HUES64 (cell line): ENCODE measurements at regions not wholly inside any gene's neighbourhood (a gene's known extent, or its start where the extent isn't known, plus 50 kb on each side); places are given as distances from the start of the nearest gene placed in this dataset.
"Not testable (repeated sequence)": the region's sequence is repeated elsewhere in the genome, so short reads cannot be mapped to it uniquely, and the experiment has no call there.

Source experiments
- H3K27ac ChIP-seq: 2 replicates; pipeline ENCODE4 v1.7.0; 2013; ENCODE audit warnings: low read depth, low read length, inconsistent platforms
- H3K27me3 ChIP-seq: 2 replicates; pipeline ENCODE4 v1.6.1; 2013; ENCODE audit warnings: mild to moderate bottlenecking, low read length; ENCODE audit not compliant: insufficient read depth
- H3K36me3 ChIP-seq: 2 replicates; pipeline ENCODE4 v1.6.1; 2013; ENCODE audit warnings: mild to moderate bottlenecking, low read length; ENCODE audit not compliant: insufficient read depth
- H3K4me1 ChIP-seq: 2 replicates; pipeline ENCODE4 v1.6.1; 2013; ENCODE audit warnings: mild to moderate bottlenecking, low read length, moderate library complexity; ENCODE audit not compliant: insufficient read depth
- H3K4me3 ChIP-seq: 2 replicates; pipeline ENCODE4 v1.5.1; 2013; ENCODE audit warnings: mild to moderate bottlenecking, low read length, moderate library complexity
- H3K9ac ChIP-seq: 2 replicates; pipeline ENCODE4 v1.6.1; 2013; ENCODE audit warnings: mild to moderate bottlenecking, low read depth, low read length
- H3K9me3 ChIP-seq: 2 replicates; pipeline ENCODE4 v1.6.1; 2013; ENCODE audit warnings: low read depth, low read length; ENCODE audit not compliant: insufficient read depth
- WGBS: fragments of 150-250, 120-280 bp; methylation state at CpG from one replicate; pipeline ENCODE4 v1.1.7; 2013; ENCODE audit warnings: missing lambda C conversion rate; 5-methylcytosine and 5-hydroxymethylcytosine counted together

DNA sequence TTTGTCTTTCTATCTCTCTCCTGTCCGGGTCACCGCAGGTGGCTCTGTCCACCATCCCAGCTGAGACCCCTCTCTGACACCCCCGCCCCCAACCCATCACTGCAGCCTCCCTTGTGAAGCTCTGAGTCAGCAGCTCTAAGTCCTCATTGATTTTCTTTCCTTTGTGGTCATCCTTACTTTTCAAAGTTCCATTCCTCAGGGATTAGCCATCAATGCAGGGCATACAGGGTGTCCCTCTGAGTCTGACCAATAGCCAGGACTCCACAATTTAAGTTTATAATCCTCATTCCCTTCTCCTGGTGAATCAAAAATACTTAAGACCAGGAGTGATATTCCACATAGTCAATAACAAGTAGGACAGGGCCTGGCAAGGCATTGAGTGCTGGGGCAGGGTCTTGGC, 333.3 kb upstream of the CNR1 start:
- H3K27ac ChIP-seq: no peak overlapping the region
- H3K9ac ChIP-seq: no peak overlapping the region
- 88% methylated on average over 3 of the region's 3 CpGs for WGBS

GRCh38 chr6:88497403-88497802, 331.3 kb upstream of the CNR1 start:
- H3K27ac ChIP-seq, H3K9me3 ChIP-seq, H3K9ac ChIP-seq, H3K4me1 ChIP-seq, H3K27me3 ChIP-seq, H3K36me3 ChIP-seq, H3K4me3 ChIP-seq: not testable (repeated sequence)
- 94% methylated on average over 8 of the region's 8 CpGs for WGBS

More for the DNA sequence above, 333.3 kb upstream of the CNR1 start:
- no peaks in the 10 kb centered on the region for H3K36me3 ChIP-seq
- H3K4me1 ChIP-seq: no peaks in the 10 kb centered on the region
- H3K4me3 ChIP-seq: no peak overlapping the region
- no peaks in the 10 kb centered on the region for H3K27me3 ChIP-seq
- no peaks in the 10 kb centered on the region for H3K9me3 ChIP-seq

DNA sequence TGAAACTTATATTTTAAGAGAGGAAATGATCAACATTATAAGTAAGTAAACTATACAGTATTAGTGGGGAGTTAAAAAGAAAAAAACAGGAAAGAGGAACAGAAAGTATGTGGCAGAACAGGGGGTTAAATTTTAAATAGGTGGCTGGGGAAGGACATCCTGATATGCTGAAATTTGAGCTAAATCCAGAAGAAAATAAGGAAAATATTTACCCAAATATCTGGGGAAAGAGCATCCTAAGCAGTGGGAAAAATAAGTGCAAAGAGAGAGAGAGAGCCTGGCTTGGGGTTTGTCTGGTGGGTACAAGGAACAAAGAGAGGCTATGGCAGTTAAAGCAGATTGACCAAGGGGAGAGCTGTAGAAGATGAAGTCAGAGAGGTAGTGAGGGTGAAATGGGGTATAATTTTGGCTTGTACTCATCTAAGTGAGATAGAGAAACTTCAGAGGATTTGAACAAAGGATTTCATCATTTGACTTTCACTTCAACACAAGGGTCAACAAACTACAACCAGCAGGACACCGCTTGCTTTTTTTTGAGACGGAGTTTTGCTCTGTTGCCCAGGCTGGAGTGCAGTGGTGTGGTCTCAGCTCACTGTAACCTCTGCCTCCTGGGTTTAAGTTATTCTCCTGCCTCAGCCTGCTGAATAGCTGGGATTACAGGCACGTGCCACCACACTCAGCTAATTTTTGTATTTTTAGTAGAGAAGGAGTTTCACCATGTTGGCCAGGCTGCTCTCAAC, 328.4 kb upstream of the CNR1 start:
- Histone ChIP-seq H3K27ac (no peak overlapping the region), H3K27me3 (no peaks in the 10 kb centered on the region), H3K9me3 (0 out of 2 replicates have a peak, but pooled peaks cover 7% of the 10 kb centered on the region), H3K4me3 (no peak overlapping the region), H3K4me1 (0 out of 2 replicates have a peak, but pooled peaks cover 4% of the 10 kb centered on the region), H3K9ac (no peak overlapping the region), H3K36me3 (no peaks in the 10 kb centered on the region)
- 87% methylated on average over 3 of the region's 3 CpGs for WGBS

GRCh38 chr6:88493717-88494116, 327.6 kb upstream of the CNR1 start:
- Histone ChIP-seq H3K9me3 (0 out of 2 replicates have a peak, but pooled peaks cover 7% of the 10 kb centered on the region), H3K4me1 (0 out of 2 replicates have a peak, but pooled peaks cover 4% of the 10 kb centered on the region), H3K27me3 (no peaks in the 10 kb centered on the region), H3K36me3 (no peaks in the 10 kb centered on the region), H3K9ac (no peak overlapping the region), H3K4me3 (no peak overlapping the region), H3K27ac (no peak overlapping the region)
- WGBS: 90% methylated on average over 2 of the region's 2 CpGs

GRCh38 chr6:88492824-88493223, 326.7 kb upstream of the CNR1 start:
- 0 out of 2 replicates have a peak, but pooled peaks cover 4% of the 10 kb centered on the region for H3K4me1 ChIP-seq
- H3K27ac ChIP-seq: no peak overlapping the region
- no peaks in the 10 kb centered on the region for H3K27me3 ChIP-seq
- no peaks in the 10 kb centered on the region for H3K36me3 ChIP-seq
- H3K9me3 ChIP-seq: 0 out of 2 replicates have a peak, but pooled peaks cover 7% of the 10 kb centered on the region
- WGBS: 64% methylated on average over 1 of the region's 2 CpGs
- H3K4me3 ChIP-seq: no peak overlapping the region
- H3K9ac ChIP-seq: no peak overlapping the region

DNA sequence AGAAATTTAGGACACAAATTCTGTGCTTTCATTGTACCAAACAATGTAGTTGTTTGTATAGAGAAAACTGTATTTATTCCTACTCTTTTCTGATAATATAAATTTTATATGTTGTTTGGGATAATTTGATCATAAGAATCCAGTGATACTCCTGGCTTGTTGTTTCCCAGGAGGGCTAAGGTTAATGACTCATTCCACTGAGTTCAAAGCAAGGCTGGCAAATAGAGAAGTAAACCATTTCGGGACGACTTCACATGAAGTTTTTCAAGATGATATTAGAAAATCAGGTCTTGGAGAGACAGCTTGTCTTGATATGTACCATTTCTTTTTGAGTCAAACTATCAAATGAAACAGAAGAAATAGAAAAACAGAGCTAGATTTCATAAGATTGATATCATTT, 326.1 kb upstream of the CNR1 start:
- Histone ChIP-seq H3K27ac (no peak overlapping the region), H3K36me3 (no peaks in the 10 kb centered on the region), H3K9ac (no peak overlapping the region), H3K4me1 (0 out of 2 replicates have a peak, but pooled peaks cover 4% of the 10 kb centered on the region), H3K27me3 (no peaks in the 10 kb centered on the region), H3K4me3 (no peak overlapping the region), H3K9me3 (0 out of 2 replicates have a peak, but pooled peaks cover 7% of the 10 kb centered on the region)
- 92% methylated on average over 2 of the region's 2 CpGs for WGBS

DNA sequence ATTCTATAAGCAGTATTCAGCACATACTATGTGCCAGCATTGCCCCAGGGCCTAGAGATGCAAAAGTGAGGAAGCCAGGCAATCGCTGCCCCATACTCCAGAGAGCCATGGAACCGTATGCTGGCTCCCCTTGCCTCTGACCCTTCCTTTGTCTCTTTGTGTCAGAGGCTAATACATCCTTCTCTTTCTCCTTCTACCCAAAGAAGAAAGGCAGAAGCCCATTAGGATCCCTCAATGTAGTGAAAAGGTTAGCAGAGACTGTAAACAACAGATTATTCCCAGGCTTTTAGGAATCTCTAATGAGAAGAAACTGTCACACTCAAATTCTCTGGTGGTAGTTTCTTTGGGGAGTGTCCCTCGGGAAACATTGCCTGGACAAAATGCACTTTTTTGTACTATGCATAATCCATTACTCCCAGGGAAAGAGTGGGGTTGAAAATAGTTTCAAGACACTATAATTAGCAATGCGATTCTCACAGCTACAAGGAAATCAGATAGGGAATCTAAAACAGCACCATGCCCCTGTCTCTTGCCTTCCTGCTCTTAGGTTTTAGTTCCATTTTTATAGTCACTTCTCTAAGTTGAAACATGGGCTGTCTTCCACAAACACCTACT, 325.2 kb upstream of the CNR1 start:
- no peaks in the 10 kb centered on the region for H3K27me3 ChIP-seq

DNA sequence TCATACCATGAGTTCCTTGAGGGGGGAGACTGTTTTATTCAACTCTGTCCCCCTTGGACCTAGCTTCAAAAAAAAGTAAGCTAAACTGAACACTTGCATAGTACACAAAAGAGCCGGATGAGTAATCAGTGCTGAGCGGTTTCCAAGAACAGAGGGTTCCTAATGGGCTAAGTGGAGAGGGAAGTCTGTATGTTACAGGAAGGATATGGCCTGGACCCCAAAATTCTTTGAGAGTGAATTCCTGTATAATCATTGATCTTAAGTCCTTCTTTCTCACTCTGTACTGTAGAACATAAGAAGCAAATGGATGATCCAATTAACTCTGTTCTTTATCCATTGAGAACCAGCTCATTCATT, 324.7 kb upstream of the CNR1 start:
- Histone ChIP-seq H3K9me3 (0 out of 2 replicates have a peak, but pooled peaks cover 7% of the 10 kb centered on the region), H3K36me3 (no peaks in the 10 kb centered on the region), H3K9ac (no peak overlapping the region), H3K27me3 (no peaks in the 10 kb centered on the region), H3K4me3 (no peak overlapping the region), H3K27ac (no peak overlapping the region), H3K4me1 (0 out of 2 replicates have a peak, but pooled peaks cover 4% of the 10 kb centered on the region)
- 100% methylated on average over 2 of the region's 2 CpGs for WGBS

More for the DNA sequence above, 325.2 kb upstream of the CNR1 start:
- Histone ChIP-seq H3K4me1 (0 out of 2 replicates have a peak, but pooled peaks cover 4% of the 10 kb centered on the region), H3K9me3 (0 out of 2 replicates have a peak, but pooled peaks cover 7% of the 10 kb centered on the region), H3K9ac (no peak overlapping the region), H3K4me3 (no peak overlapping the region), H3K36me3 (no peaks in the 10 kb centered on the region), H3K27ac (no peak overlapping the region)
- WGBS: 84% methylated on average over 3 of the region's 4 CpGs

- Histone ChIP-seq H3K36me3 (no peaks in the 10 kb centered on the region), H3K9ac (no peak overlapping the region), H3K4me3 (no peak overlapping the region), H3K9me3 (0 out of 2 replicates have a peak, but pooled peaks cover 7% of the 10 kb centered on the region), H3K4me1 (0 out of 2 replicates have a peak, but pooled peaks cover 4% of the 10 kb centered on the region), H3K27ac (no peak overlapping the region), H3K27me3 (no peaks in the 10 kb centered on the region)
- 90% methylated on average over 5 of the region's 6 CpGs for WGBS
Measured at GRCh38 chr6:88490195-88490907, 324.2 kb upstream of the CNR1 start.

GRCh38 chr6:88483424-88483823, 317.3 kb upstream of the CNR1 start:
- 95% methylated on average over 2 of the region's 2 CpGs for WGBS
- no peaks in the 10 kb centered on the region for H3K27me3 ChIP-seq
- no peak overlapping the region for H3K9ac ChIP-seq
- no peak overlapping the region for H3K27ac ChIP-seq
- 0 out of 2 replicates have a peak, but pooled peaks cover 12% of the 10 kb centered on the region for H3K9me3 ChIP-seq
- no peaks in the 10 kb centered on the region for H3K36me3 ChIP-seq
- H3K4me3 ChIP-seq: no peak overlapping the region
- no peaks in the 10 kb centered on the region for H3K4me1 ChIP-seq

GRCh38 chr6:88482465-88482864, 316.3 kb upstream of the CNR1 start:
- no peaks in the 10 kb centered on the region for H3K27me3 ChIP-seq
- H3K9me3 ChIP-seq: peaks cover 21% of the 10 kb centered on the region
- H3K27ac ChIP-seq: no peak overlapping the region
- WGBS: 100% methylated on average over 1 of the region's 1 CpG
- no peak overlapping the region for H3K9ac ChIP-seq
- no peak overlapping the region for H3K4me3 ChIP-seq
- H3K4me1 ChIP-seq: no peaks in the 10 kb centered on the region
- no peaks in the 10 kb centered on the region for H3K36me3 ChIP-seq
